H1 (cell line): ENCODE measurements at regions not wholly inside any gene's neighbourhood (a gene's known extent, or its start where the extent isn't known, plus 50 kb on each side); places are given as distances from the start of the nearest gene placed in this dataset.

ENCODE experiments used
- CTCF ChIA-PET: fragments of 300-600 bp; sonication (Branson Sonifier 250); formaldehyde crosslinking; loops from one replicate; lab custom pipeline; 2021; ENCODE audit not compliant: partially characterized antibody; lab: Charles Lee
- POLR2A ChIA-PET: fragments of 300-600 bp; sonication (Branson Sonifier 250); formaldehyde crosslinking; loops from one replicate; lab custom pipeline; 2021; ENCODE audit warnings: inconsistent platforms; ENCODE audit not compliant: partially characterized antibody; lab: Charles Lee
- DNase-seq, 2 experiments: peaks; one replicate each; pipeline versions ENCODE4 v3.0.0 to v3.0.0-alpha.2; 2010 to 2022; ENCODE audit warnings: low spot score in 2 of 2, low read depth in 1 of 2, mixed read lengths in 1 of 2
- FAIRE-seq: peaks from 2 replicates; lab custom pipeline; 2011; peaks lifted over from hg19 to GRCh38; lab: Jason Lieb, UNC
- H2AFZ ChIP-seq: 2 replicates; pipeline ENCODE4 v1.8.1; 2012; ENCODE audit warnings: low read length, inconsistent platforms
- H2AK5ac ChIP-seq: 2 replicates; pipeline ENCODE4 v1.6.1; 2013; ENCODE audit warnings: low read depth, low read length
- H2BK120ac ChIP-seq: replicated peaks from 2 replicates; pipeline ENCODE3; 2013; ENCODE audit warnings: low read depth, low read length, inconsistent platforms
- H2BK12ac ChIP-seq: 2 replicates; pipeline ENCODE4 v1.6.1; 2013; ENCODE audit warnings: low read depth, low read length
- H2BK15ac ChIP-seq: 2 replicates; pipeline ENCODE4 v1.6.1; 2013; ENCODE audit warnings: low read length
- H2BK20ac ChIP-seq: 2 replicates; pipeline ENCODE4 v1.6.1; 2013; ENCODE audit warnings: low read length
- H2BK5ac ChIP-seq: 2 replicates; pipeline ENCODE4 v1.6.1; 2013; ENCODE audit warnings: low read depth, low read length
- H3K14ac ChIP-seq: 2 replicates; pipeline ENCODE4 v1.6.1; 2013; ENCODE audit warnings: inconsistent platforms; ENCODE audit not compliant: insufficient read length
- H3K18ac ChIP-seq: 2 replicates; pipeline ENCODE4 v1.6.1; 2013; ENCODE audit warnings: low read length; ENCODE audit errors: extremely low read depth
- H3K23ac ChIP-seq: 2 replicates; pipeline ENCODE4 v1.6.1; 2013; ENCODE audit warnings: inconsistent platforms; ENCODE audit not compliant: insufficient read length
- H3K23me2 ChIP-seq: 2 replicates; pipeline ENCODE4 v1.6.1; 2013; ENCODE audit warnings: low read depth, low read length
- H3K27ac ChIP-seq: 2 replicates; pipeline ENCODE4 v1.6.1; 2011; ENCODE audit warnings: low read depth, low read length, inconsistent platforms
- H3K27me3 ChIP-seq, 4 experiments: replicated peaks in 1 of 4; 1 replicate in 1 of 4; 2 replicates in 3 of 4; pipeline versions ENCODE4 v1.6.1 to v1.8.1; 2011 to 2013; ENCODE audit warnings: low read length in 3 of 4, mild to moderate bottlenecking in 3 of 4, inconsistent platforms in 2 of 4, mixed read lengths in 2 of 4, moderate library complexity in 1 of 4; ENCODE audit not compliant: control insufficient read depth in 3 of 4, insufficient read depth in 3 of 4; ENCODE audit errors: extremely low read depth in 1 of 4
- H3K36me3 ChIP-seq, 4 experiments: 2 replicates each; pipeline versions ENCODE4 v1.6.1 to v1.8.1; 2011 to 2013; ENCODE audit warnings: mild to moderate bottlenecking in 4 of 4, low read length in 3 of 4, moderate library complexity in 2 of 4, control low read depth in 1 of 4, inconsistent platforms in 1 of 4; ENCODE audit not compliant: insufficient read depth in 4 of 4, control insufficient read depth in 2 of 4
- H3K4ac ChIP-seq: replicated peaks from 2 replicates; pipeline ENCODE3; 2013; ENCODE audit warnings: low read length, low read depth, mixed read lengths, inconsistent platforms; ENCODE audit not compliant: insufficient read length
- H3K4me1 ChIP-seq, 4 experiments: replicated peaks in 1 of 4; 1 replicate in 1 of 4; 2 replicates in 3 of 4; pipeline versions ENCODE4 v1.6.1 to v1.8.1; 2011 to 2013; ENCODE audit warnings: low read length in 3 of 4, inconsistent platforms in 2 of 4, mixed read lengths in 1 of 4; ENCODE audit not compliant: insufficient read depth in 4 of 4, control insufficient read depth in 3 of 4
- H3K4me2 ChIP-seq, 2 experiments: 2 replicates each; pipeline versions ENCODE4 v1.6.1 to v1.8.1; 2011 to 2013; ENCODE audit warnings: low read depth in 2 of 2, low read length in 2 of 2, control low read depth in 1 of 2, inconsistent platforms in 1 of 2, mild to moderate bottlenecking in 1 of 2; ENCODE audit not compliant: insufficient read depth in 1 of 2
- H3K4me3 ChIP-seq, 4 experiments: fragments of 200-600, 300-600 bp in 1 of 4; sonication (generic), shearing (Covaris generic), sonication (Bioruptor Twin) in 1 of 4; 2 replicates each; pipeline versions ENCODE4 v1.5.1 to v1.8.1; 2011 to 2016; ENCODE audit warnings: low read length in 4 of 4, low read depth in 3 of 4, control low read depth in 2 of 4, inconsistent platforms in 2 of 4, mild to moderate bottlenecking in 2 of 4, mixed read lengths in 1 of 4, moderate library complexity in 1 of 4; ENCODE audit not compliant: insufficient read depth in 2 of 4; ENCODE audit errors: extremely low read depth in 1 of 4
- H3K56ac ChIP-seq: replicated peaks from 2 replicates; pipeline ENCODE3; 2013; ENCODE audit warnings: low read depth, mild to moderate bottlenecking, mixed read lengths, low read length, inconsistent platforms; ENCODE audit not compliant: insufficient read length
- H3K79me1 ChIP-seq: 2 replicates; pipeline ENCODE4 v1.6.1; 2013; ENCODE audit warnings: low read depth, low read length, control low read depth
- H3K79me2 ChIP-seq, 2 experiments: 2 replicates each; pipeline versions ENCODE4 v1.6.1 to v1.8.1; 2012 to 2013; ENCODE audit warnings: low read length in 2 of 2, mild to moderate bottlenecking in 2 of 2, inconsistent platforms in 1 of 2; ENCODE audit not compliant: insufficient read depth in 2 of 2, control insufficient read depth in 1 of 2
- H3K9ac ChIP-seq, 4 experiments: replicated peaks in 1 of 4; 1 replicate in 1 of 4; 2 replicates in 3 of 4; pipeline versions ENCODE4 v1.6.1 to v1.8.1; 2011 to 2013; ENCODE audit warnings: low read depth in 3 of 4, low read length in 3 of 4, control low read depth in 2 of 4, mild to moderate bottlenecking in 2 of 4, moderate library complexity in 2 of 4, inconsistent platforms in 1 of 4; ENCODE audit errors: extremely low read depth in 1 of 4
- H3K9me3 ChIP-seq, 2 experiments: 2 replicates each; pipeline versions ENCODE4 v1.6.1 to v1.8.1; 2012 to 2013; ENCODE audit warnings: mild to moderate bottlenecking in 2 of 2, moderate library complexity in 2 of 2, control low read depth in 1 of 2, inconsistent platforms in 1 of 2, low read depth in 1 of 2, low read length in 1 of 2, mixed read lengths in 1 of 2; ENCODE audit not compliant: insufficient read depth in 2 of 2
- H4K20me1 ChIP-seq, 2 experiments: replicated peaks in 1 of 2; 2 replicates each; pipeline versions ENCODE3 to v1.8.1; 2011 to 2013; ENCODE audit warnings: inconsistent platforms in 2 of 2, low read length in 2 of 2, mild to moderate bottlenecking in 1 of 2; ENCODE audit not compliant: insufficient read depth in 2 of 2, control insufficient read depth in 1 of 2
- H4K5ac ChIP-seq: 2 replicates; pipeline ENCODE4 v1.6.1; 2013; ENCODE audit warnings: low read length, low read depth, mixed read lengths, inconsistent platforms; ENCODE audit not compliant: insufficient read length
- H4K8ac ChIP-seq: 2 replicates; pipeline ENCODE4 v1.8.0; 2013; ENCODE audit warnings: mild to moderate bottlenecking, moderate library complexity, low read length, inconsistent platforms; ENCODE audit not compliant: insufficient read depth; ENCODE audit errors: extremely low read depth
- H4K91ac ChIP-seq: replicated peaks from 2 replicates; pipeline ENCODE3; 2013; ENCODE audit warnings: low read length, mixed read lengths, inconsistent platforms; ENCODE audit not compliant: insufficient read length
- CBX5 ChIP-seq: fragments of 300-800, 300-1000 bp; sonication (generic); IDR thresholded peaks from 2 replicates; pipeline ENCODE4 v1.7.1; 2016; ENCODE audit warnings: antibody characterized with exemption, low read length, low read depth
- MAFK ChIP-seq: IDR thresholded peaks from 2 replicates; pipeline ENCODE4 v1.6.1; 2012; ENCODE audit warnings: low read depth, mild to moderate bottlenecking, improper control_type of control experiment, low read length

DNA sequence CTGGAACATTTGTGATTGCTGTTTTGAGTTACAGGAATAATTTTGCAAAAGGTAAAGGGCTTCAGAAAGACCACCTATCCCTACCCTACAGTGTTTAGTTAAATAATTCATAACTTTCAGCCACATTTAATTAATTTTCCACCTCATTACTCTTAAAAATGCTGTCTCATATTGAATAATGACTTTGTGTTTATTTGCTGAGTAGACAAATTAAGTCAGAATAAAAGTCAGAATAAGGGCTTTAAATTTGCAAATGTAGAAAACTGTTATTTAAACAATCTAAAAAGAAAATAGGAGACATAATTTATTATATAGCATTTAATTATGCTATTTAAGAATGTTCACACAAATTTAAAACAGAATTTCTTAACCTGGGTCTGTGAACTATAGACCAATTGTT lies 293.7 kb upstream of the RIMS1 start:
- Histone ChIP-seq H2BK120ac (no peak overlapping the region), H3K56ac (no peak overlapping the region), H2AFZ (no peak overlapping the region), H4K5ac (no peak overlapping the region)
- FAIRE-seq, result no peak
- DNase-seq, result no peak
- TF ChIP-seq MAFK (peak; percentile 90), CBX5 (no peak)
- TF ChIP-seq, all 59 proteins: peak for 1
- POLR2A ChIA-PET, result no interaction called here
- H3K14ac ChIP-seq, result no peak overlapping the region
- H3K9me3 ChIP-seq, result no peaks in the 10 kb centered on the region
- H3K9ac ChIP-seq, result no peak overlapping the region
- no peaks in the 10 kb centered on the region for H3K36me3 ChIP-seq
- H3K4me3 ChIP-seq, result no peak overlapping the region
- CTCF ChIA-PET, result no interaction called here
- H2BK12ac ChIP-seq, result no peak overlapping the region
- no peak overlapping the region for H3K4me2 ChIP-seq
- no peak overlapping the region for H4K91ac ChIP-seq
- H2AK5ac ChIP-seq, result no peak overlapping the region
- H3K23me2 ChIP-seq, result no peaks in the 10 kb centered on the region
- H2BK5ac ChIP-seq, result no peak overlapping the region
- H3K4me1 ChIP-seq, result no peaks in the 10 kb centered on the region
- no peak overlapping the region for H3K23ac ChIP-seq
- H2BK15ac ChIP-seq, result no peak overlapping the region
- H3K4ac ChIP-seq, result no peak overlapping the region
- H3K18ac ChIP-seq, result no peak overlapping the region
- H4K20me1 ChIP-seq, result no peaks in the 10 kb centered on the region
- H4K8ac ChIP-seq, result no peak overlapping the region
- H3K79me1 ChIP-seq, result no peaks in the 10 kb centered on the region
- no peak overlapping the region for H3K27ac ChIP-seq
- H2BK20ac ChIP-seq, result no peak overlapping the region
- H3K79me2 ChIP-seq, result no peaks in the 10 kb centered on the region
- H3K27me3 ChIP-seq, result no peaks in the 10 kb centered on the region
